ENCODE measurements at regions not wholly inside any gene's neighbourhood (a gene's known extent, or its start where the extent isn't known, plus 50 kb on each side); places are given as distances from the start of the nearest gene placed in this dataset.

GRCh38 chr2:17442334-17442733 is 75.9 kb downstream of the RAD51AP2 start:
- Mint-ChIP-seq H3K9me3 (peaks cover 3% of the 10 kb centered on the region), H3K4me3 (no peak overlapping the region), H3K36me3 (ENCODE audit: low read depth) (no peaks in the 10 kb centered on the region), H3K4me1 (ENCODE audit: low read depth) (no peaks in the 10 kb centered on the region), H3K27ac (no peak overlapping the region), H3K27me3 (no peaks in the 10 kb centered on the region)
- Histone ChIP-seq H3K4me3 (ENCODE audit: low read length) (no peak overlapping the region), H3K9me3 (ENCODE audit: control insufficient read depth in 1 of 2, insufficient read depth in 1 of 2, low read length in 2 of 2) (peaks cover 0 to 7% of the 10 kb centered on the region in 2 experiments), H3K27ac (ENCODE audit: low read depth in 1 of 2, low read length in 2 of 2) (no peak overlapping the region), H3K36me3 (ENCODE audit: insufficient read depth, low read length) (no peaks in the 10 kb centered on the region), H3K27me3 (ENCODE audit: control insufficient read depth in 1 of 2, insufficient read depth in 2 of 2, low read length in 2 of 2) (no peaks in the 10 kb centered on the region), H3K4me1 (ENCODE audit: insufficient read depth, low read length) (no peaks in the 10 kb centered on the region)
- no peak for DNase-seq
- no peak for TF ChIP-seq CTCF (IDR thresholded peaks at IDR 0.05)
- ChIA-PET POLR2A (no interaction called here), CTCF (no interaction called here)
- intact Hi-C loops (cut with DNase I, micrococcal nuclease) = no loop called here
- ATAC-seq (ENCODE audit: poor library complexity) = no peak

GRCh38 chr2:17441790-17442189 is 76.5 kb downstream of the RAD51AP2 start:
- H3K4me1 ChIP-seq (ENCODE audit: insufficient read depth, low read length) = no peaks in the 10 kb centered on the region
- H3K9me3 ChIP-seq (ENCODE audit: control insufficient read depth in 1 of 2, insufficient read depth in 1 of 2, low read length in 2 of 2) = peaks cover 0 to 7% of the 10 kb centered on the region in 2 experiments
- H3K27ac ChIP-seq (ENCODE audit: low read depth in 1 of 2, low read length in 2 of 2) = no peak overlapping the region
- Mint-ChIP-seq H3K4me1 (ENCODE audit: low read depth) (no peaks in the 10 kb centered on the region), H3K27ac (no peak overlapping the region), H3K36me3 (ENCODE audit: low read depth) (no peaks in the 10 kb centered on the region), H3K27me3 (no peaks in the 10 kb centered on the region), H3K9me3 (peaks cover 3% of the 10 kb centered on the region), H3K4me3 (no peak overlapping the region)
- intact Hi-C loops (cut with DNase I, micrococcal nuclease) = no loop called here
- TF ChIP-seq CTCF (IDR thresholded peaks at IDR 0.05) = no peak
- no peak for ATAC-seq (ENCODE audit: poor library complexity)
- no peak for DNase-seq
- ChIA-PET CTCF (no interaction called here), POLR2A (no interaction called here)
- no peaks in the 10 kb centered on the region for H3K36me3 ChIP-seq (ENCODE audit: insufficient read depth, low read length)
- no peak overlapping the region for H3K4me3 ChIP-seq (ENCODE audit: low read length)
- no peaks in the 10 kb centered on the region for H3K27me3 ChIP-seq (ENCODE audit: control insufficient read depth in 1 of 2, insufficient read depth in 2 of 2, low read length in 2 of 2)

GRCh38 chr2:17441055-17441771 is 77.0 kb downstream of the RAD51AP2 start:
- Mint-ChIP-seq H3K27me3 (no peaks in the 10 kb centered on the region), H3K4me3 (no peak overlapping the region), H3K4me1 (ENCODE audit: low read depth) (no peaks in the 10 kb centered on the region), H3K9me3 (peaks cover 3% of the 10 kb centered on the region), H3K27ac (no peak overlapping the region), H3K36me3 (ENCODE audit: low read depth) (no peaks in the 10 kb centered on the region)
- Histone ChIP-seq H3K4me1 (ENCODE audit: insufficient read depth, low read length) (no peaks in the 10 kb centered on the region), H3K27me3 (ENCODE audit: control insufficient read depth in 1 of 2, insufficient read depth in 2 of 2, low read length in 2 of 2) (no peaks in the 10 kb centered on the region), H3K9me3 (ENCODE audit: control insufficient read depth in 1 of 2, insufficient read depth in 1 of 2, low read length in 2 of 2) (peaks cover 0 to 7% of the 10 kb centered on the region in 2 experiments), H3K36me3 (ENCODE audit: insufficient read depth, low read length) (no peaks in the 10 kb centered on the region), H3K27ac (ENCODE audit: low read depth in 1 of 2, low read length in 2 of 2) (no peak overlapping the region), H3K4me3 (ENCODE audit: low read length) (no peak overlapping the region)
- CTCF ChIA-PET = no interaction called here
- ATAC-seq (ENCODE audit: poor library complexity) (no peak), DNase-seq (no peak)
- intact Hi-C loops (cut with DNase I, micrococcal nuclease) = no loop called here
- POLR2A ChIA-PET = no interaction called here
- no peak for TF ChIP-seq CTCF (IDR thresholded peaks at IDR 0.05)
